GM21717 (cell line): ENCODE measurements at regions not wholly inside any gene's neighbourhood (a gene's known extent, or its start where the extent isn't known, plus 50 kb on each side); places are given as distances from the start of the nearest gene placed in this dataset.

Experiments
- ATAC-seq: cut with Tn5 transposase; IDR thresholded peaks from one replicate; pipeline ENCODE4 v1.9.1; 2021; ENCODE audit warnings: mild to moderate bottlenecking, moderate library complexity; ENCODE audit not compliant: unreplicated experiment

DNA sequence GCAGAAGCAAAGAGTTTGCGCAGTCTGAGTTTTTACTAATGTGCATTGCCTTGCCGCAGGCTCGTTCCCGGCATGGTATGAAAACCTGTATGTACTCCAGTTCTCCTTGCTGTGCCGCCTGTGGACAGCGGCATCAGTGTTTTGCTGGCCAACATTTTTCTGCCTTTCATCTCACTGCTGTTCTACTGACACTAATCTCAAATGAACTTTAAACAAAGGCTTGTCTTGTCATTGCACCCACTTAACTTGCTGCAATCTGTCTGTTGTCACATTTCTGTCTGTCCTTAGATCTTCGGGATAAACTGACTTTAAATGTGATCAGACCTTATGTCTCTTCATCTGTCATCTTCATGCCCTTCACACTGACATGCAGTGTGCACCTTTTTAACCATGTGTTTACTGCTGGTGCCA lies 71.7 kb upstream of the ZNRF2 start:
- ATAC-seq, result no peak

GRCh38 chr7:30213637-30214036 lies 70.8 kb upstream of the ZNRF2 start:
- no peak for ATAC-seq

GRCh38 chr7:30214651-30215137 lies 69.7 kb upstream of the ZNRF2 start:
- peak; percentile 65 for ATAC-seq

DNA sequence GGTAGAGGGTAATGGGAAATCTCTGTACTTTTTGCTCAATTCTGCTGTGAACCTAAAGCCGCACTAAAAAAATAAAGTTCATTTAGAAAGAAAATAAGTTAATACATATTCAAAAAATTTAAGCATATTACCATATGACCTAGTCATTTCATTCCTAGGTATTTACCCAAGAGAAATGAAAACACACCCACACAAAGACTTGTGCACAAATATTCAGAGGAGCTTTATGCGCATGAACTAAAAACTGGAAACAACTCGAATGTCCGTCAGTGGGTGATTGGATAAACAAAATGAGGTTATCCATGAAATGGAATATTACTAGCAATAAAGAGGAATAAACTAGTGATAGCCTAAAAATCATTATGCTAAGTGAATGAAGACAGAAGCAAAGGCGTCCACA lies 62.6 kb upstream of the ZNRF2 start:
- no peak for ATAC-seq

DNA sequence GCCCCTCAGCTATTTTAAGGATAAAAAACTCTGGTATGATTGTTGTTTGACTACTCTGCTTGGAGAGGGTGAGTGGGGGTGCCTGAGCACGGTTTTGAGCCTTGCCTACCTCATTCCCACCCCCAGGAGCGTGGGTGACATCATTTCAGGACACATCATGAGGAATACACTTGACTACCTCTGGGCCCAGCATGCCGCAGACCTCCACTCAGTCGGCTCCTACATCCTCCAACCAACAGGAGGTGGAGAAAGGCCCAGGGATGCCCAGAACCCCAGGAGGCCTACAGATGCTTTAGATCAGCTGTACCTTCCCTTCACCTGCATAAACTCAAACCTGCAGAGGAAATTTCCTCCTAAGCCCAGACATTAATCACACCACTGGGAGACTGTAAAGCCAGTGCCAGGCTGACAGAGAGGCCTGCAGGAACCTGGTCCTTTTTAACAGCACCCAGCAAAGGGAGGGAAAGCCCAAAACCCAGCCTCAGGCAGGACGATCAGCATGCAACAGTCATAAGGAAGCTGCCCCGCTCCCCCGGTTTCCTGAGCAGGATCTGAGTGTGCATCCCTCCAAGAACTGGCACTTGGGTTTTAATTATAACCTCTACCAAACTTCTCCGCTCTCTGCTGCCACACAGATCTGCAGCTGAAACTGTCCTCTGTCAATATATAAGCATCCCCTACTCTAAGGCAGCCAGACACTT lies 61.7 kb upstream of the ZNRF2 start:
- no peak for ATAC-seq

GRCh38 chr7:30223896-30224295 lies 60.5 kb upstream of the ZNRF2 start:
- no peak for ATAC-seq

GRCh38 chr7:30224511-30225062 lies 59.8 kb upstream of the ZNRF2 start:
- ATAC-seq, result peak; percentile 45

- peak; percentile 78 for ATAC-seq
Measured at GRCh38 chr7:30225863-30226613, 58.4 kb upstream of the ZNRF2 start.

DNA sequence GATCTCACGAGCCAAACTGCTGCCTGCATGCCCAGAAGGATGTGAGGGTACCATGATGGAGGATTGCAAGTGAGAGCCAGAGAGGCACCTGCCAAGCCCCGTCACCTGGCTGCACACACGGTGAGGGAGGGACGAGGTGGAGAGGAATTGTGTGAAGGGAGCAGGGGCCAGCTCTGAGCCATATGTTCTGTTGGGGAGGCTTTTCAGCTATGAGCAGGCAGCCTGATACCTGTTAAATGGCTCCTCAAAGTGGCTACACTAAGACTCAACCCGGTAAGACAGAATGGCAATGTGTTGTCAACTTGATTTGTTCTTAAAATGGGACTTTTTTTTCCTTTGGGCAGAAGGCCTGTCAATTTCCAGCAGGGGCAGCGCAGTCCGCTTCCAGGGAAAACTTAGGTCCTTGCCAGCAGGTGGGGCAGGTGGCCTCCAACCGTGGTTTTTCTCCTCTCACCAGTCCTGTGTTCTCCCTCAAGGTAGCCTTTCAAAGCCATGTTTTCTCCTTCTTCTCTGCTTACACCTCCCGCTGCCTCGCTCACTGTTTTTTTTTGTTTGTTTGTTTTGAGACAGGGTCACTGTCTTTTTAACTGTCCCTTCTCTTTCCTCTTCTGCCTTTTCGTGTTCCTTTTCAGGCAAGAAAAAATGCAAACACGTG lies 57.7 kb upstream of the ZNRF2 start:
- no peak for ATAC-seq

DNA sequence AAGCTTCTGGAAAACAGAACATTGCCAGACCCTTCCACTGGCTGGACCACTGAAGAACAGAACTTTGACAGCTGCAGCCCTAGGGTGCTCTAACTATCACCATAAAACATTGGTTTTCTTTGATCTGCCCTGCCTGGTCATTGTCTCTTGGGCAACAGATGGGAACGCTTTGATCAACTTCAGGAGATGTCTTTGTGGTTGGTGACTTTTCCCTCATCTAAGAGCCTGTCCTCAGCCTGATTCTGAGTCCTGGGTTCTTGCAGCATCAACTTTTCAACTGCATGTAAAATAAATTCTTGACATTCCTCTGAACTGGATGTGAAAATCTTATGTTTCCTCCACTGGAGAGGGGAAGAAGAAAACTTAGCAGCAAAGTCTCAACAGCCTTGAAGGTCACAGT lies 53.1 kb upstream of the ZNRF2 start:
- no peak for ATAC-seq

GRCh38 chr7:30232391-30232790 lies 52.0 kb upstream of the ZNRF2 start:
- ATAC-seq, result no peak
